ENCODE measurements at regions not wholly inside any gene's neighbourhood (a gene's known extent, or its start where the extent isn't known, plus 50 kb on each side); places are given as distances from the start of the nearest gene placed in this dataset.

DNA sequence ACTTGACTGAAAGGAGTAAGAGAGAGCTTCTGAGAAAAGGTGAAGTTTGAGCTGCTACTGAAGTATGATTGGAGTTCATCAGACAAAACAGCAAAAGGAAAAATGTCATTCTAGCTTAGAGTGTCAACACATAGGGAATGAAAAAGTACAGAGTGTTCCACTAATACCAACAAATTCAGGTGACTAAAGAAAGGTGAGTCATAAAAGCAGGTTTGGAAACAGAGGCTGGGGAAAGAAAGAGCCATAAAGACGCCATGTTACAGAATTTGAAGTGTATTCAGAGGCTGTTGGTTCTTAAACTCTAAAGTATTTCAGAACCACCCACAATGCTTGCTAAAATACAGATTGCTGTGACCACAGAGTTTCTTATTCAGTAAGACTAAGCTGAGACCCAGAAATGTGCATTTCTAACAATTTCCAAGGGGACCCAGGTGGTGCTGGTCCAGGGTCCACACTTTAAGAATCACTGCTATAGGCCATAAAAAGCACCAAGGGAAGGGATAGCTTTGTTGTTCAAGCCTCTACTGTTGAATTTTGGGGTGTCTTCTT, 143.1 kb downstream of the ELAPOR2 start:
- intact Hi-C loops (cut with DNase I), result no loop called here
- TF ChIP-seq, protein P1, sequence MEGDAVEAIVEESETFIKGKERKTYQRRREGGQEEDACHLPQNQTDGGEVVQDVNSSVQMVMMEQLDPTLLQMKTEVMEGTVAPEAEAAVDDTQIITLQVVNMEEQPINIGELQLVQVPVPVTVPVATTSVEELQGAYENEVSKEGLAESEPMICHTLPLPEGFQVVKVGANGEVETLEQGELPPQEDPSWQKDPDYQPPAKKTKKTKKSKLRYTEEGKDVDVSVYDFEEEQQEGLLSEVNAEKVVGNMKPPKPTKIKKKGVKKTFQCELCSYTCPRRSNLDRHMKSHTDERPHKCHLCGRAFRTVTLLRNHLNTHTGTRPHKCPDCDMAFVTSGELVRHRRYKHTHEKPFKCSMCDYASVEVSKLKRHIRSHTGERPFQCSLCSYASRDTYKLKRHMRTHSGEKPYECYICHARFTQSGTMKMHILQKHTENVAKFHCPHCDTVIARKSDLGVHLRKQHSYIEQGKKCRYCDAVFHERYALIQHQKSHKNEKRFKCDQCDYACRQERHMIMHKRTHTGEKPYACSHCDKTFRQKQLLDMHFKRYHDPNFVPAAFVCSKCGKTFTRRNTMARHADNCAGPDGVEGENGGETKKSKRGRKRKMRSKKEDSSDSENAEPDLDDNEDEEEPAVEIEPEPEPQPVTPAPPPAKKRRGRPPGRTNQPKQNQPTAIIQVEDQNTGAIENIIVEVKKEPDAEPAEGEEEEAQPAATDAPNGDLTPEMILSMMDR (IDR thresholded peaks at IDR 0.05), result no peak
- H3K4me3 ChIP-seq, result no peak overlapping the region
- ATAC-seq, result no peak
- no peaks in the 10 kb centered on the region for H3K4me1 ChIP-seq
- no peak for DNase-seq
- peaks cover 0 to 36% (median 0%) of the 10 kb centered on the region in 9 donors for H3K36me3 ChIP-seq
- H3K27ac ChIP-seq, result no peak overlapping the region
- WGBS, 2 donors, result 90 to 100% methylated on average over 1 of the region's 1 CpG
- no peaks in the 10 kb centered on the region for H3K27me3 ChIP-seq
- H3K9me3 ChIP-seq, result no peaks in the 10 kb centered on the region

- no peak for ATAC-seq
- WGBS, 2 donors, result 54 to 60% methylated on average over 1 of the region's 1 CpG
- intact Hi-C loops (cut with DNase I), result no loop called here
These were observed 144.9 kb downstream of the ELAPOR2 start for GRCh38 chr7:86914551-86914950.

More at GRCh38 chr7:86914551-86914950, 144.9 kb downstream of the ELAPOR2 start:
- Histone ChIP-seq H3K9me3 (no peaks in the 10 kb centered on the region), H3K4me1 (no peaks in the 10 kb centered on the region), H3K27me3 (no peaks in the 10 kb centered on the region), H3K4me3 (no peak overlapping the region), H3K36me3 (peaks cover 0 to 49% (median 0%) of the 10 kb centered on the region in 9 donors), H3K27ac (no peak overlapping the region)
- no peak for DNase-seq
- TF ChIP-seq, protein P1 (IDR thresholded peaks at IDR 0.05), result peak in 7 of 9 donors; percentile 37 to 58 (median 46)

Measured in heart right ventricle (tissue), 16 donors.